CD14-positive monocyte (primary cell): ENCODE measurements at regions not wholly inside any gene's neighbourhood (a gene's known extent, or its start where the extent isn't known, plus 50 kb on each side); places are given as distances from the start of the nearest gene placed in this dataset.

Experiments
- DNase-seq, 3 donors: peaks; one replicate each; pipeline ENCODE4 v3.0.0-alpha.2; 2011 to 2022
- H2AFZ ChIP-seq: 2 replicates; pipeline ENCODE4 v1.6.0; 2012; ENCODE audit warnings: mild to moderate bottlenecking, low read depth, low read length, inconsistent platforms; ENCODE audit not compliant: insufficient read depth, poor library complexity, severe bottlenecking
- H3K27ac ChIP-seq, 2 donors: 1 replicate in 1 of 2; 2 replicates in 1 of 2; pipeline ENCODE4 v1.5.1; 2012 to 2013; ENCODE audit warnings: low read length in 2 of 2, control low read depth in 1 of 2, inconsistent platforms in 1 of 2, low read depth in 1 of 2, mild to moderate bottlenecking in 1 of 2
- H3K27me3 ChIP-seq, 2 donors: one replicate each; pipeline versions ENCODE4 v1.6.0 to v1.6.1; 2011 to 2013; ENCODE audit warnings: low read length in 2 of 2; ENCODE audit not compliant: control insufficient read depth in 2 of 2, insufficient read depth in 2 of 2
- H3K36me3 ChIP-seq, 2 donors: replicated peaks in 1 of 2; 1 replicate in 1 of 2; 2 replicates in 1 of 2; pipeline versions ENCODE4 v1.5.1 to v1.6.1; 2012 to 2013; ENCODE audit warnings: low read length in 2 of 2, control low read depth in 1 of 2, inconsistent platforms in 1 of 2, mild to moderate bottlenecking in 1 of 2; ENCODE audit not compliant: insufficient read depth in 2 of 2, control insufficient read depth in 1 of 2
- H3K4me1 ChIP-seq, 2 donors: 1 replicate in 1 of 2; 2 replicates in 1 of 2; pipeline versions ENCODE4 v1.5.1 to v1.6.1; 2012 to 2013; ENCODE audit warnings: low read length in 2 of 2, control low read depth in 1 of 2, inconsistent platforms in 1 of 2, mild to moderate bottlenecking in 1 of 2, moderate library complexity in 1 of 2; ENCODE audit not compliant: insufficient read depth in 2 of 2, control insufficient read depth in 1 of 2
- H3K4me2 ChIP-seq: replicated peaks from 2 replicates; pipeline ENCODE3; 2012; ENCODE audit warnings: low read length, moderate library complexity, mild to moderate bottlenecking; ENCODE audit not compliant: poor library complexity, severe bottlenecking; ENCODE audit errors: extremely low read depth
- H3K4me3 ChIP-seq, 3 experiments: fragments of 200-600 bp in 1 of 3; sonication (generic) in 1 of 3; replicated peaks in 1 of 3; 1 replicate in 2 of 3; 2 replicates in 1 of 3; pipeline ENCODE4 v1.5.1; 2011 to 2013; ENCODE audit warnings: low read length in 3 of 3, mild to moderate bottlenecking in 3 of 3, control low read depth in 2 of 3, low read depth in 2 of 3, inconsistent platforms in 1 of 3, moderate library complexity in 1 of 3
- H3K79me2 ChIP-seq: 2 replicates; pipeline ENCODE4 v1.6.0; 2012; ENCODE audit warnings: mild to moderate bottlenecking, control low read depth, inconsistent platforms, low read length, moderate library complexity; ENCODE audit not compliant: insufficient read depth
- H3K9ac ChIP-seq: 2 replicates; pipeline ENCODE4 v1.6.0; 2017; ENCODE audit warnings: low read length, mild to moderate bottlenecking; ENCODE audit not compliant: insufficient read depth, poor library complexity, severe bottlenecking
- H3K9me3 ChIP-seq, 2 donors: replicated peaks in 1 of 2; 1 replicate in 1 of 2; 2 replicates in 1 of 2; pipeline versions ENCODE4 v1.5.1 to v1.6.1; 2012 to 2013; ENCODE audit warnings: low read length in 2 of 2, control low read depth in 1 of 2; ENCODE audit not compliant: control insufficient read depth in 1 of 2, insufficient read depth in 1 of 2
- H4K20me1 ChIP-seq: 2 replicates; pipeline ENCODE4 v1.6.0; 2012; ENCODE audit warnings: mild to moderate bottlenecking, low read length, control low read depth, moderate library complexity; ENCODE audit not compliant: insufficient read depth
- H3K27ac Mint-ChIP-seq, 7 donors: one replicate each; pipeline ENCODE4 v1.8.0; 2020; ENCODE audit warnings: mild to moderate bottlenecking in 7 of 7, mixed read lengths in 7 of 7, moderate library complexity in 6 of 7, inconsistent platforms in 2 of 7
- H3K27me3 Mint-ChIP-seq, 3 donors: one replicate each; pipeline ENCODE4 v1.8.0; 2021 to 2022; ENCODE audit warnings: low read depth in 3 of 3, mild to moderate bottlenecking in 3 of 3, mixed read lengths in 3 of 3, moderate library complexity in 3 of 3, inconsistent platforms in 1 of 3
- H3K36me3 Mint-ChIP-seq, 2 donors: one replicate each; pipeline ENCODE4 v1.8.0; 2020; ENCODE audit warnings: mixed read lengths in 2 of 2, inconsistent platforms in 1 of 2, mild to moderate bottlenecking in 1 of 2
- H3K4me1 Mint-ChIP-seq: one replicate; pipeline ENCODE4 v1.8.0; 2020; ENCODE audit warnings: mild to moderate bottlenecking, mixed read lengths
- H3K4me3 Mint-ChIP-seq, 2 donors: one replicate each; pipeline ENCODE4 v1.8.0; 2020; ENCODE audit warnings: mild to moderate bottlenecking in 2 of 2, mixed read lengths in 2 of 2, moderate library complexity in 1 of 2
- H3K9me3 Mint-ChIP-seq, 7 donors: one replicate each; pipeline ENCODE4 v1.8.0; 2020 to 2022; ENCODE audit warnings: mixed read lengths in 7 of 7, mild to moderate bottlenecking in 6 of 7, moderate library complexity in 6 of 7, inconsistent platforms in 2 of 7
- WGBS: methylation state at CpG from one replicate; pipeline ENCODE4 v1.1.5; 2013; ENCODE audit warnings: missing lambda C conversion rate; ENCODE audit not compliant: insufficient coverage; 5-methylcytosine and 5-hydroxymethylcytosine counted together
- intact Hi-C, 2 donors: fragments of 100-400 bp; cut with micrococcal nuclease; formaldehyde crosslinking; loops; one replicate each; pipeline versions ENCODE4 v1.15.0 to v1.15.1; 2023
- TF ChIP-seq, protein P1 (sequence below): fragments of 200-600 bp; IDR thresholded peaks from one replicate; pipeline ENCODE4 v1.8.0; 2022; ENCODE audit warnings: antibody characterized with exemption, mild to moderate bottlenecking

DNA sequence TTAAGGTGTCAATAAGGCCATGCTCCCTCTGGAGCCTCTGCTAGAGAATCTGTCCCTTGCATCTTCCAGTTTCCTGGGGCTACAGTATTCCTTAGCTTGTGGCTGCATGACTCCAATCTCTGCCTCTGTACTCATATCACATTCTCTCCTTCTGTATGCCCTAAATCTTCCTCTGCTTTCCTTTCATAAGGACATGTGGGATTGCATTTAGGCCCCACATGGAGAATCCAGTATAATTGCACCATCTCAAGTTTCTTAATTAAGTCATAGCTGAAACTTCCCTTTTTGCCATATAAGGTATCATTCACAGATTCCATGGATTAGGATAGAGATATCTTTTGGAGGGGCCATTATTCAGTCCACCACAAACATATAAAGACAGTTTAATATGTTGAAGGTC lies 409.8 kb upstream of the TMCO5A start:
- no peaks in the 10 kb centered on the region for H3K27me3 ChIP-seq
- no peak overlapping the region for H3K4me2 ChIP-seq
- no peaks in the 10 kb centered on the region for H3K36me3 Mint-ChIP-seq
- H3K4me3 Mint-ChIP-seq: no peak overlapping the region
- no peak overlapping the region for H3K9ac ChIP-seq
- intact Hi-C loops: no loop called here
- no peaks in the 10 kb centered on the region for H3K4me1 Mint-ChIP-seq
- H3K27ac Mint-ChIP-seq: no peak overlapping the region
- no peak overlapping the region for H3K27ac ChIP-seq
- peaks cover 6 to 18% of the 10 kb centered on the region in 2 donors for H3K9me3 ChIP-seq
- TF ChIP-seq, protein P1, sequence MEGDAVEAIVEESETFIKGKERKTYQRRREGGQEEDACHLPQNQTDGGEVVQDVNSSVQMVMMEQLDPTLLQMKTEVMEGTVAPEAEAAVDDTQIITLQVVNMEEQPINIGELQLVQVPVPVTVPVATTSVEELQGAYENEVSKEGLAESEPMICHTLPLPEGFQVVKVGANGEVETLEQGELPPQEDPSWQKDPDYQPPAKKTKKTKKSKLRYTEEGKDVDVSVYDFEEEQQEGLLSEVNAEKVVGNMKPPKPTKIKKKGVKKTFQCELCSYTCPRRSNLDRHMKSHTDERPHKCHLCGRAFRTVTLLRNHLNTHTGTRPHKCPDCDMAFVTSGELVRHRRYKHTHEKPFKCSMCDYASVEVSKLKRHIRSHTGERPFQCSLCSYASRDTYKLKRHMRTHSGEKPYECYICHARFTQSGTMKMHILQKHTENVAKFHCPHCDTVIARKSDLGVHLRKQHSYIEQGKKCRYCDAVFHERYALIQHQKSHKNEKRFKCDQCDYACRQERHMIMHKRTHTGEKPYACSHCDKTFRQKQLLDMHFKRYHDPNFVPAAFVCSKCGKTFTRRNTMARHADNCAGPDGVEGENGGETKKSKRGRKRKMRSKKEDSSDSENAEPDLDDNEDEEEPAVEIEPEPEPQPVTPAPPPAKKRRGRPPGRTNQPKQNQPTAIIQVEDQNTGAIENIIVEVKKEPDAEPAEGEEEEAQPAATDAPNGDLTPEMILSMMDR: no peak
- H4K20me1 ChIP-seq: no peaks in the 10 kb centered on the region
- no peaks in the 10 kb centered on the region for H3K27me3 Mint-ChIP-seq
- DNase-seq: no peak
- H2AFZ ChIP-seq: no peak overlapping the region
- H3K4me1 ChIP-seq: no peaks in the 10 kb centered on the region
- no peaks in the 10 kb centered on the region for H3K36me3 ChIP-seq
- H3K9me3 Mint-ChIP-seq: peaks cover 7 to 12% (median 8%) of the 10 kb centered on the region in 7 donors
- H3K4me3 ChIP-seq: no peak overlapping the region
- H3K79me2 ChIP-seq: no peaks in the 10 kb centered on the region

DNA sequence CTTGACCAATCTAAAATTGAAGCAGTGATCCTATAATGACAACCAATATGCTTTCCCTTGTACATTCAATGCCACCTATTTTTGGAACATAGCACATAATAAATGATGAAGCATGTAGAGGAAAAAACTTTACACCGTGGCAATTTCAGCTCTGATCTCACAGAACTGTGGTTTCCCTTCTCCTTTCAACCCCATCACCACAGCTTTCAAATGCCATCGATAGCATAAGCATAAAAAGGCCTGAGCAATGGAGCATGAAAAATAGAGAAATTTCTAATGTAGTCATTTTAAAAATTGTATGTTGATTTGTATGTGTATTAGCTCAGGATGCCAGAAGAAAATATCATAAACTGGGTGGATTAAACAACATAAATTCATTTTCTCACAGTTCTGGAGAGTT lies 406.0 kb upstream of the TMCO5A start:
- no peak overlapping the region for H3K27ac ChIP-seq
- no peaks in the 10 kb centered on the region for H3K4me1 ChIP-seq
- intact Hi-C loops: no loop called here
- H3K27me3 Mint-ChIP-seq: no peaks in the 10 kb centered on the region
- H3K4me1 Mint-ChIP-seq: no peaks in the 10 kb centered on the region
- no CpG with 5 or more reads among the region's 2 CpGs for WGBS
- no peak overlapping the region for H2AFZ ChIP-seq
- peaks cover 6 to 12% of the 10 kb centered on the region in 2 donors for H3K9me3 ChIP-seq
- no peaks in the 10 kb centered on the region for H3K79me2 ChIP-seq
- H3K36me3 Mint-ChIP-seq: no peaks in the 10 kb centered on the region
- no peak overlapping the region for H3K4me3 ChIP-seq
- no peaks in the 10 kb centered on the region for H3K27me3 ChIP-seq
- H3K9me3 Mint-ChIP-seq: peaks cover 5 to 10% (median 7%) of the 10 kb centered on the region in 7 donors
- TF ChIP-seq, protein P1: no peak
- H3K4me3 Mint-ChIP-seq: no peak overlapping the region
- no peak overlapping the region for H3K27ac Mint-ChIP-seq
- no peaks in the 10 kb centered on the region for H3K36me3 ChIP-seq
- DNase-seq: no peak
- H3K9ac ChIP-seq: no peak overlapping the region
- H3K4me2 ChIP-seq: no peak overlapping the region
- H4K20me1 ChIP-seq: no peaks in the 10 kb centered on the region
